Transverse colon (tissue), 3 donors: ENCODE measurements at regions not wholly inside any gene's neighbourhood (a gene's known extent, or its start where the extent isn't known, plus 50 kb on each side); places are given as distances from the start of the nearest gene placed in this dataset.

Experiments used
- CTCF ChIP-seq, 5 experiments: fragments of 200-600 bp in 3 of 5; fragments of 450-650 bp in 2 of 5; sonication (generic) in 3 of 5; IDR thresholded peaks; 1 replicate in 2 of 5; 2 replicates in 3 of 5; pipeline ENCODE4 v1.5.1; 2016 to 2017; ENCODE audit warnings: antibody characterized with exemption in 5 of 5, inconsistent platforms in 3 of 5, mild to moderate bottlenecking in 2 of 5, moderate library complexity in 1 of 5
- POLR2A ChIP-seq: fragments of 450-650 bp; IDR thresholded peaks from one replicate; pipeline ENCODE4 v1.6.1; 2016; ENCODE audit warnings: antibody characterized with exemption, mild to moderate bottlenecking, moderate library complexity

DNA sequence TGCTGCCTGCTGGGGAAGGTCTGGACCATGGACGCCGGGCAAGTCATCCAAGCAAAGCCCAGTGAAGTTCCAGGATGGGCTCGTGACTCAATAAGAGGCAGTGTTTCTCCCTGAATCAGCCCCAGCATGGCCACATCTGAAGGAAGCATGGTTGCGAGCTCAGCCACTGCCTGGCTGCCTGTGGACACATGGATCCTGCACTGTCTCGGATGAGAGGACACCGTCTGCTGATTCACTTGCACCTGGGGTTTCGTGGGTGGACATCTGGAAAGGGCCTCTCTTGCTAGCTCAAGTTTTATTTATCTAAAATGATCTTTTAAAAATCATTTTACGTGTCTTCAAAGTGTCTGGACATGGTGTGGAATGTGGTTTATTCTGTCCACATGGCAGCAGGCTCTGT, 224.8 kb upstream of the FN1 start:
- TF ChIP-seq CTCF (IDR thresholded peaks at IDR 0.05), result no peak
- no peak for TF ChIP-seq POLR2A
